SK-N-MC (cell line): ENCODE measurements at regions not wholly inside any gene's neighbourhood (a gene's known extent, or its start where the extent isn't known, plus 50 kb on each side); places are given as distances from the start of the nearest gene placed in this dataset.

Experiments
- EZH2 ChIP-seq: fragments of 200-600 bp; sonication (generic); IDR thresholded peaks from one replicate; pipeline ENCODE4 v1.6.1; 2017; ENCODE audit warnings: antibody characterized with exemption
- POLR2AphosphoS5 ChIP-seq: IDR thresholded peaks from 2 replicates; pipeline ENCODE4 v1.6.1; 2012; ENCODE audit warnings: mild to moderate bottlenecking, low read depth, low read length, borderline replicate concordance

GRCh38 chr19:28609091-28609755 lies 603.7 kb downstream of the UQCRFS1 start:
- TF ChIP-seq EZH2: no peak
- no peak for TF ChIP-seq POLR2AphosphoS5
